Fibroblast of skin of back (primary cell): ENCODE measurements at regions not wholly inside any gene's neighbourhood (a gene's known extent, or its start where the extent isn't known, plus 50 kb on each side); places are given as distances from the start of the nearest gene placed in this dataset.
A peak's percentile ranks its signal among the peaks of the same experiment; 100 is the strongest.

Source experiments
- DNase-seq: peaks from one replicate; pipeline ENCODE4 v3.0.0-alpha.2; 2013

GRCh38 chr4:152234571-152234970, 301.3 kb downstream of the FBXW7 start:
- no peak for DNase-seq

GRCh38 chr4:152232271-152232670, 303.6 kb downstream of the FBXW7 start:
- DNase-seq, result no peak

GRCh38 chr4:152229782-152230289, 306.1 kb downstream of the FBXW7 start:
- no peak for DNase-seq

- no peak for DNase-seq
Measured at GRCh38 chr4:152225680-152226079, 310.2 kb downstream of the FBXW7 start.

GRCh38 chr4:152224721-152225420, 311.0 kb downstream of the FBXW7 start:
- no peak for DNase-seq

GRCh38 chr4:152224223-152224622, 311.7 kb downstream of the FBXW7 start:
- no peak for DNase-seq

- no peak for DNase-seq
Measured at GRCh38 chr4:152223600-152223999, 312.3 kb downstream of the FBXW7 start.

GRCh38 chr4:152221816-152222516, 313.9 kb downstream of the FBXW7 start:
- no peak for DNase-seq

GRCh38 chr4:152220201-152220666, 315.7 kb downstream of the FBXW7 start:
- DNase-seq, result peak; percentile 15

- DNase-seq, result no peak
Measured at GRCh38 chr4:152218576-152218975, 317.3 kb downstream of the FBXW7 start.

- DNase-seq, result no peak
Measured at GRCh38 chr4:152217896-152218295, 318.0 kb downstream of the FBXW7 start.

- DNase-seq, result no peak
Measured at GRCh38 chr4:152211936-152212653, 323.8 kb downstream of the FBXW7 start.

GRCh38 chr4:152209772-152210493, 326.0 kb downstream of the FBXW7 start:
- peak; percentile 3 for DNase-seq

- no peak for DNase-seq
Measured at GRCh38 chr4:152207378-152207720, 328.5 kb downstream of the FBXW7 start.

GRCh38 chr4:152206646-152207377, 329.1 kb downstream of the FBXW7 start:
- no peak for DNase-seq

- DNase-seq, result no peak
Measured at GRCh38 chr4:152206185-152206584, 329.7 kb downstream of the FBXW7 start.

- DNase-seq, result no peak
Measured at GRCh38 chr4:152202415-152202814, 333.5 kb downstream of the FBXW7 start.

GRCh38 chr4:152200511-152201333, 335.2 kb downstream of the FBXW7 start:
- DNase-seq, result no peak

GRCh38 chr4:152197211-152197610, 338.7 kb downstream of the FBXW7 start:
- no peak for DNase-seq

GRCh38 chr4:152195888-152196287, 340.0 kb downstream of the FBXW7 start:
- DNase-seq, result no peak

- DNase-seq, result peak; percentile 57
Measured at GRCh38 chr4:152193059-152193458, 342.8 kb downstream of the FBXW7 start.
